CD8-positive, alpha-beta memory T cell (primary cell): ENCODE measurements at regions not wholly inside any gene's neighbourhood (a gene's known extent, or its start where the extent isn't known, plus 50 kb on each side); places are given as distances from the start of the nearest gene placed in this dataset.
A peak's percentile ranks its signal among the peaks of the same experiment; 100 is the strongest.
"Not testable (repeated sequence)": the region's sequence is repeated elsewhere in the genome, so short reads cannot be mapped to it uniquely, and the experiment has no call there.

Experiments used
- CTCF ChIA-PET: fragments of 350-600 bp; sonication (Branson Sonifier 250); formaldehyde crosslinking; loops from one replicate; lab custom pipeline; 2021; ENCODE audit warnings: antibody characterized with exemption; lab: Charles Lee
- POLR2A ChIA-PET: fragments of 350-600 bp; sonication (Branson Sonifier 250); formaldehyde crosslinking; loops from one replicate; lab custom pipeline; 2021; ENCODE audit warnings: antibody characterized with exemption; lab: Charles Lee
- DNase-seq, 5 donors: peaks; one replicate each; pipeline versions ENCODE4 v3.0.0 to v3.0.0-alpha.2; 2020 to 2022; ENCODE audit warnings: mixed read lengths in 1 of 5
- H3K27ac ChIP-seq: one replicate; pipeline ENCODE4 v1.7.0; 2013; ENCODE audit warnings: low read depth, mild to moderate bottlenecking, low read length, moderate library complexity
- H3K27me3 ChIP-seq: 2 replicates; pipeline ENCODE4 v1.7.0; 2013; ENCODE audit warnings: low read length, mild to moderate bottlenecking; ENCODE audit not compliant: insufficient read depth, poor library complexity, severe bottlenecking
- H3K36me3 ChIP-seq: 2 replicates; pipeline ENCODE4 v1.7.0; 2013; ENCODE audit warnings: mild to moderate bottlenecking, low read length, moderate library complexity; ENCODE audit not compliant: insufficient read depth
- H3K4me1 ChIP-seq: 2 replicates; pipeline ENCODE4 v1.7.0; 2013; ENCODE audit warnings: mild to moderate bottlenecking, low read length, moderate library complexity; ENCODE audit not compliant: insufficient read depth
- H3K4me3 ChIP-seq: 2 replicates; pipeline ENCODE4 v1.7.0; 2013; ENCODE audit warnings: mild to moderate bottlenecking, low read length
- H3K9me3 ChIP-seq: 2 replicates; pipeline ENCODE4 v1.7.0; 2013; ENCODE audit warnings: mild to moderate bottlenecking, low read length
- H3K27ac Mint-ChIP-seq, 8 donors: one replicate each; pipeline ENCODE4 v1.8.0; 2020 to 2021; ENCODE audit warnings: mixed read lengths in 8 of 8, mild to moderate bottlenecking in 6 of 8, inconsistent platforms in 3 of 8, moderate library complexity in 3 of 8
- H3K27me3 Mint-ChIP-seq, 2 donors: one replicate each; pipeline ENCODE4 v1.8.0; 2020 to 2021; ENCODE audit warnings: mixed read lengths in 2 of 2, mild to moderate bottlenecking in 1 of 2, moderate library complexity in 1 of 2
- H3K36me3 Mint-ChIP-seq, 3 donors: one replicate each; pipeline ENCODE4 v1.8.0; 2020 to 2021; ENCODE audit warnings: mixed read lengths in 3 of 3, inconsistent platforms in 1 of 3, mild to moderate bottlenecking in 1 of 3
- H3K4me1 Mint-ChIP-seq, 3 donors: one replicate each; pipeline ENCODE4 v1.8.0; 2020 to 2021; ENCODE audit warnings: mixed read lengths in 3 of 3, inconsistent platforms in 1 of 3, mild to moderate bottlenecking in 1 of 3
- H3K4me3 Mint-ChIP-seq, 7 donors: one replicate each; pipeline ENCODE4 v1.8.0; 2020 to 2021; ENCODE audit warnings: mixed read lengths in 7 of 7, mild to moderate bottlenecking in 6 of 7, moderate library complexity in 4 of 7, inconsistent platforms in 2 of 7
- H3K9me3 Mint-ChIP-seq, 5 donors: one replicate each; pipeline ENCODE4 v1.8.0; 2020 to 2022; ENCODE audit warnings: mixed read lengths in 5 of 5, mild to moderate bottlenecking in 3 of 5, moderate library complexity in 2 of 5, inconsistent platforms in 1 of 5

DNA sequence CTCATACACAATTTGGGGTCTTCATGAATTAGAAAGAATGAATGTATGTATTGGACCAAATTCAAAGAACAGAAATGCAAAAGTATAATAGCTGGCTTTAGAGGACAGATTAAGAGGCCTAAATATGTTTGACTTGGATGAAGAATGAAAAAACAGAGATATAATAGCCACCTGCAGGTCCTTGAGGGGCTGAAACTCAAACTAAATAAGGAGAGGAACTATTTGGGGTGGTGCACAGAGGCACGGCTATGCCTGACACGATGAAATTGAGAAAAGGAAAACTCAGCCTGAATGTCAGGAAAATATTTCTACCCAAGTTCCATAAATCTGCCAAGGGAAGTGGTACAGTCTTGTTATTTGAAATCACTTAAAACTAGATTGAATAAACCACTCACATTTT lies 222.9 kb upstream of the DDHD1 start:
- Mint-ChIP-seq H3K27me3 (peaks cover 0 to 1% of the 10 kb centered on the region in 2 donors), H3K4me1 (no peaks in the 10 kb centered on the region), H3K9me3 (no peaks in the 10 kb centered on the region), H3K27ac (no peak overlapping the region), H3K4me3 (no peak overlapping the region), H3K36me3 (peaks cover 0 to 5% (median 1%) of the 10 kb centered on the region in 3 donors)
- Histone ChIP-seq H3K27ac (no peak overlapping the region), H3K27me3 (no peaks in the 10 kb centered on the region), H3K36me3 (no peaks in the 10 kb centered on the region), H3K9me3 (no peaks in the 10 kb centered on the region), H3K4me3 (no peak overlapping the region), H3K4me1 (no peaks in the 10 kb centered on the region)
- ChIA-PET CTCF (no interaction called here), POLR2A (no interaction called here)
- no peak for DNase-seq

DNA sequence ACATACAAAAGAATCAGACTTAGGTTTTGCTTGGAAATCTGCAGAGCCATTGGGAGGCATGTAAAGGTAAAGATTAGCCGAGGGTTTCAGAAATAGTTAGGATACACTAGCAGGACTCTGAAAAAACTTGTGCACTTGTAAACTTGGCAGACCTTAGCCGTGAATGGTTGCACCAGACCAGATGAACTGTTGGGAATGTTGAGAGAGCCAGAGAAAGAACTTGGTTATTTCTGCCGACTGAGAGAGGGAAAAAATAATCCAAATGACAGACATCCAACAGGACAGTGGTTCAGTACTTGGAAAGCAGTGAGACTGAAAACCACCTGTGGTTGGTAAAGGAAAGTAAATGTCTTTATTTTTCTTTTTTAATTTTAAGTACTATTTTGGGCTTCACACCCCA lies 222.5 kb upstream of the DDHD1 start:
- Mint-ChIP-seq H3K4me1 (no peaks in the 10 kb centered on the region), H3K27me3 (peaks cover 0 to 1% of the 10 kb centered on the region in 2 donors), H3K27ac (peak overlapping the region in 1 of 8 donors; percentile 39), H3K36me3 (peaks cover 0 to 9% (median 1%) of the 10 kb centered on the region in 3 donors), H3K9me3 (no peaks in the 10 kb centered on the region), H3K4me3 (no peak overlapping the region)
- H3K4me3 ChIP-seq: no peak overlapping the region
- H3K4me1 ChIP-seq: no peaks in the 10 kb centered on the region
- no peak overlapping the region for H3K27ac ChIP-seq
- DNase-seq: no peak
- no peaks in the 10 kb centered on the region for H3K36me3 ChIP-seq
- CTCF ChIA-PET: no interaction called here
- POLR2A ChIA-PET: no interaction called here
- H3K27me3 ChIP-seq: no peaks in the 10 kb centered on the region
- no peaks in the 10 kb centered on the region for H3K9me3 ChIP-seq

DNA sequence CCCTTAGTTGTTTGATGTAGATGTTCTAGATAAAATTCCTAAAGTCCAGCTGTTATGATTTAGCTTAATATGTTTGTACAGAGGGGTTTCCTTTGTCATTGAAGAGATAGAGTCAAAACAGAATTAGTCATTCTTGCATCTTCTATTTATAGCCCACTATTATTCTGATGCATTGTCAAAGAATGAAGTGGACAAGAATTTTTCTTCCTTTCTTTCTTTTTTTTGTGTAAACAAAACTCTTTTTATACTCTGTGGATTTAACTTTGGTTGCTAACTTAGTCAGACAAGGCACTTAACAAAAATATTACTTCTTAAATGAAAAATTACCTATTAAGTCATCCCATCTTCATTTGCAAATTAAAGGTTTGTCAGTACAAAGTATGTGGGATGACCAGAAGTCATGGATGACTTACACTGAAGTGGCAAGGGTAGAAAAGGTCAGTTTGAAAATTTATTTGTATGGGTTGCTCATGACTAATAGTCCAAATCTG lies 215.6 kb upstream of the DDHD1 start:
- H3K36me3 Mint-ChIP-seq: peaks cover 0 to 19% (median 0%) of the 10 kb centered on the region in 3 donors
- no peak overlapping the region for H3K4me3 ChIP-seq
- no peaks in the 10 kb centered on the region for H3K4me1 ChIP-seq
- no peaks in the 10 kb centered on the region for H3K36me3 ChIP-seq
- no peak for DNase-seq
- H3K9me3 Mint-ChIP-seq: peaks cover 0 to 5% (median 0%) of the 10 kb centered on the region in 5 donors
- no peak overlapping the region for H3K4me3 Mint-ChIP-seq
- peaks cover 0 to 3% of the 10 kb centered on the region in 2 donors for H3K27me3 Mint-ChIP-seq
- H3K27me3 ChIP-seq: no peaks in the 10 kb centered on the region
- POLR2A ChIA-PET: no interaction called here
- H3K9me3 ChIP-seq: no peaks in the 10 kb centered on the region
- CTCF ChIA-PET: no interaction called here
- no peak overlapping the region for H3K27ac ChIP-seq
- H3K4me1 Mint-ChIP-seq: no peaks in the 10 kb centered on the region
- H3K27ac Mint-ChIP-seq: no peak overlapping the region

- Histone ChIP-seq H3K27ac (no peak overlapping the region), H3K36me3 (no peaks in the 10 kb centered on the region), H3K27me3 (no peaks in the 10 kb centered on the region), H3K9me3 (no peaks in the 10 kb centered on the region), H3K4me3 (no peak overlapping the region), H3K4me1 (no peaks in the 10 kb centered on the region)
- H3K4me1 Mint-ChIP-seq: no peaks in the 10 kb centered on the region
- no peak for DNase-seq
- H3K4me3 Mint-ChIP-seq: no peak overlapping the region
- POLR2A ChIA-PET: no interaction called here
- H3K36me3 Mint-ChIP-seq: peaks cover 0 to 20% (median 0%) of the 10 kb centered on the region in 3 donors
- H3K27ac Mint-ChIP-seq: no peak overlapping the region
- peaks cover 0 to 2% of the 10 kb centered on the region in 2 donors for H3K27me3 Mint-ChIP-seq
- peaks cover 0 to 5% (median 0%) of the 10 kb centered on the region in 5 donors for H3K9me3 Mint-ChIP-seq
- CTCF ChIA-PET: no interaction called here
These were observed 214.9 kb upstream of the DDHD1 start for GRCh38 chr14:53368066-53368465.

DNA sequence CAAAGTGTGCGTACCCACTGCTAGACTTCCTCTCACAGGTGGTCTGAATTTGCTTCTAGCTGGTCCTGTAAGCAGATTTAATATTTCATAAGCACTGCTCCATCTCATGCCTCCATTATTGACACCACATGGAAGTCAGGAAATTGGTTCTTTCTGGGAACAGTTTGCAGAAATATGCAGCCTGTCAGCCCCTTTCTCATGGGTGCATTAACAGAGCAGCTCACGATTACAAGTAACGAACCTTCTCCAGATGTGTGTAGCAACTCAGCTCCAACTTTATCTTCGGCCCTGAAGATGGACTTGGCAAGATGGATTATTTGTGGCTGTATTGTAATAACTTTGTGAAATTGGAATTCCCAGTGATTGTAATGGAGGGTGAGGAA lies 214.5 kb upstream of the DDHD1 start:
- Mint-ChIP-seq H3K9me3 (peaks cover 0 to 5% (median 0%) of the 10 kb centered on the region in 5 donors), H3K27ac (no peak overlapping the region), H3K36me3 (peaks cover 0 to 25% (median 0%) of the 10 kb centered on the region in 3 donors), H3K4me1 (no peaks in the 10 kb centered on the region), H3K4me3 (no peak overlapping the region), H3K27me3 (peaks cover 0 to 1% of the 10 kb centered on the region in 2 donors)
- no peak overlapping the region for H3K4me3 ChIP-seq
- DNase-seq: no peak
- no peaks in the 10 kb centered on the region for H3K36me3 ChIP-seq
- no peaks in the 10 kb centered on the region for H3K27me3 ChIP-seq
- CTCF ChIA-PET: no interaction called here
- no peak overlapping the region for H3K27ac ChIP-seq
- POLR2A ChIA-PET: no interaction called here
- no peaks in the 10 kb centered on the region for H3K4me1 ChIP-seq
- H3K9me3 ChIP-seq: no peaks in the 10 kb centered on the region

- H3K27ac ChIP-seq: no peak overlapping the region
- CTCF ChIA-PET: no interaction called here
- H3K4me1 Mint-ChIP-seq: no peaks in the 10 kb centered on the region
- H3K9me3 Mint-ChIP-seq: peaks cover 0 to 11% (median 3%) of the 10 kb centered on the region in 5 donors
- no peak for DNase-seq
- H3K27me3 Mint-ChIP-seq: peaks cover 0 to 1% of the 10 kb centered on the region in 2 donors
- no peaks in the 10 kb centered on the region for H3K4me1 ChIP-seq
- H3K36me3 Mint-ChIP-seq: peaks cover 0 to 34% (median 2%) of the 10 kb centered on the region in 3 donors
- H3K4me3 ChIP-seq: no peak overlapping the region
- no peaks in the 10 kb centered on the region for H3K36me3 ChIP-seq
- H3K27ac Mint-ChIP-seq: no peak overlapping the region
- H3K27me3 ChIP-seq: no peaks in the 10 kb centered on the region
- POLR2A ChIA-PET: no interaction called here
- H3K9me3 ChIP-seq: no peaks in the 10 kb centered on the region
- no peak overlapping the region for H3K4me3 Mint-ChIP-seq
These were observed 212.5 kb upstream of the DDHD1 start for GRCh38 chr14:53365486-53366130.

DNA sequence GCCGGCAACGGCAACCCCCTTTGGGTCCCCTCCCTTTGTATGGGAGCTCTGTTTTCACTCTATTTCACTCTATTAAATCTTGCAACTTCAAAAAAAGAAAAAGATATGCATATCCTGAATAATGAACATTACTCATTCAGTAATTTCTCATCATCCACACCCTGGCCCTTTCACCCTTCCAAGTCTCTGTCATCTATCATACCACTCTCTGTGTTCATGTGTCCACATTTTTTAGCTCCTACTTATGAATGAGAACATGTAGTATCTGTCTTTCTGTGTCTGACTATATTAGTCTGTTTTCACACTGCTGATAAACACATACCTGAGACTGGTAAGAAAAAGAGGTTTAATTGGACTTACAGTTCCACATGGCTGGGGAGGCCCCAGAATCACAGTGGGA lies 209.8 kb upstream of the DDHD1 start:
- POLR2A ChIA-PET, H3K4me3 Mint-ChIP-seq, H3K4me3 ChIP-seq, H3K36me3 ChIP-seq, H3K27ac ChIP-seq, CTCF ChIA-PET, H3K4me1 Mint-ChIP-seq, H3K27ac Mint-ChIP-seq, H3K27me3 Mint-ChIP-seq, H3K27me3 ChIP-seq, DNase-seq, H3K9me3 ChIP-seq, H3K4me1 ChIP-seq: not testable (repeated sequence)
- peaks cover 0 to 18% (median 4%) of the 10 kb centered on the region in 5 donors for H3K9me3 Mint-ChIP-seq
- H3K36me3 Mint-ChIP-seq: peaks cover 0 to 44% (median 2%) of the 10 kb centered on the region in 3 donors

- H3K27ac ChIP-seq: no peak overlapping the region
- Mint-ChIP-seq H3K27me3 (no peaks in the 10 kb centered on the region), H3K4me3 (no peak overlapping the region), H3K36me3 (peaks cover 0 to 43% (median 2%) of the 10 kb centered on the region in 3 donors), H3K27ac (no peak overlapping the region), H3K4me1 (no peaks in the 10 kb centered on the region), H3K9me3 (peaks cover 0 to 18% (median 4%) of the 10 kb centered on the region in 5 donors)
- H3K4me1 ChIP-seq: no peaks in the 10 kb centered on the region
- H3K9me3 ChIP-seq: no peaks in the 10 kb centered on the region
- H3K36me3 ChIP-seq: no peaks in the 10 kb centered on the region
- ChIA-PET CTCF (no interaction called here), POLR2A (no interaction called here)
- DNase-seq: no peak
- H3K27me3 ChIP-seq: no peaks in the 10 kb centered on the region
- no peak overlapping the region for H3K4me3 ChIP-seq
These were observed 207.7 kb upstream of the DDHD1 start for GRCh38 chr14:53360829-53361228.
